A172 (cell line): ENCODE measurements at regions not wholly inside any gene's neighbourhood (a gene's known extent, or its start where the extent isn't known, plus 50 kb on each side); places are given as distances from the start of the nearest gene placed in this dataset.
"Not testable (repeated sequence)": the region's sequence is repeated elsewhere in the genome, so short reads cannot be mapped to it uniquely, and the experiment has no call there.

Experiments used
- DNase-seq: peaks from one replicate; pipeline ENCODE4 v3.0.0-alpha.2; 2015; ENCODE audit warnings: low spot score

DNA sequence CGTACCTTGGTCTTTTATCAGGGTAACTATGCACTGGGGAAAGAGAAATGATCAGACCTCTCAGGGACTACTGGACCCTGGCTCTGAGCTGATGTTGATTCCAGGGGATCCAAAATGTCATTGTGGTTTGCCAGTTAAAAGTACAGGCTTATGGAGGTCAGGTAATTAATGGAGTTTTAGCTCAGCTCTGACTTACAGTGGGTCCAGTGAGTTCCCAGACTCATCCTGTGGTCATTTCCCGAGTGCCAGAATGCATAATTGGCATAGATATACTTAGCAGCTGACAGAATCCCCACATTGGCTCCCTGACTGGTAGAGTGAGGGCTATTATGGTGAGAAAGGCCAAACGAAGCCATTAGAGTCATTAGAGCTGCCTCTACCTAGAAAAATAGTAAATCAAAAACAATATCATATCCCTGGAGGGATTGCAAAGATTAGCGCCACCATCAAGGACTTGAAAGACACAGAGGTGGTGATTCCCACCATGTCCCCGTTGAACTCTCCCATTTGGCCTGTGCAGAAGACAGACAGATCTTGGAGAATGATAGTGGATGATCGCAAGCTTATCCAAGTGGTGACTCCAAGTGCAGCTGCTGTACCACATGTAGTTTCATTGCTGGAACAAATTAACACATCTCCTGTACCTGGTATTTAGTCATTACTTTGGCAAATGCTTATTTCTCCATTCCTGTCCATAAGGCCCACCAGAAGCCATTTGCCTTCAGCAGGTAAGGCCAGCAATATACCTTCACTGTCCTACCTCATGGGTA lies 152.4 kb downstream of the THBS2 start:
- peak; percentile 75 for DNase-seq

DNA sequence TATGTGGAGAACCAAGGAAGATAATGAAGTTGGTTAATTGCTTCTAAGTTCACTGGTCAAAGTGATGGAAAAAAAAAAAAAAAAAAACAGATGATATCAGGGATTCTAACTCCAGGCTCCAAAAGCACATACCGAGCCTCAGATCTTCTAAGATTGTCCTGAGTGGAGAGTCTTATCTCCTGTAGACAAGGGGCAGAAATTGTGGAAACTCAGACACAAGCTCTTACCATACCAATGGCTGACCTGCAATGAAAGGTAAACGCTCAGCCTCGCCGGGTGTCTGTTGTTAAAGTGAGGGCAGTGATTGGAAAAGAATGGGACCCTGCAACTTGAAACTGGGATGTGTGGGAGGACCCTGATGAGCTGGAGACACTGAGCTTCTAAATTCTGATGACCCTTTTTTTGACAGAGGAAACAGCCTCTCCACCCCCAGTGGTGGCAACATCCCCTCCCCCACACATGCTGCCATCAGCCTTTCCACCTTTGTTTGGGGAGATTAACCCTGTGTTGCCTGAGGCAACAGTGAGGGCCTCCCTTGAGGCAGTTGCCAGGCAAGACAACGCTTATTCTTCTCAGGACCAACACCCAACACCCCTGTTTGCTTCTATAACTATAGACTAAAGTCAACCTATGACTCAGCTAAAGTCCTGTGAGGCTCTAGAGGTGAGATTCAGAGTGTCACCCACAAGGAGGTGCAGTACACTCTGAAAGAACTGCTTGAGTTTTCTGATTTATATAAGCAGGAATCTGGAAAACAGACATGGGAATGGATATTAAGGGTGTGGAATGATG lies 154.0 kb downstream of the THBS2 start:
- DNase-seq: peak; percentile 59

- peak; percentile 12 for DNase-seq
These were observed 155.0 kb downstream of the THBS2 start for GRCh38 chr6:169098651-169099050.

DNA sequence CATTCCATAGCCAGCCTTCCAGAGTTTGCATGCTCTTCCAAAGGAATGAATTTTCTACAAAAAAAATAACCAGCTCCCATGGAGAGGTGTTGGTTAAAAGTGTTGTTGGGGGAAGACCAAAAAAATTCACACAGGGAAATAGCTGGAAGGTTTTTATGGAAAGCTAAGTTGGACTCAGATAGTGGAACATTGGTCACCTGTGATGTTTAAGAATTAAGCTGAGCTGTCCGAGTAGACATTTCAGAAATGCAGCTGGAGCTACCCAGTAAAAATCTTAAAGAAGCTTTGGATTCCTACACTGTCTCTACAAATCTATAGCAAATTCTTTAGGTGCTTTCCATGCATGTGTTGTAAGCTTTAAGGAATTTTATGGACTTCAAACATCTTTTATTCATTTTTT lies 155.5 kb downstream of the THBS2 start:
- DNase-seq: peak; percentile 13

GRCh38 chr6:169097381-169097959 lies 156.2 kb downstream of the THBS2 start:
- DNase-seq: peak; percentile 94

DNA sequence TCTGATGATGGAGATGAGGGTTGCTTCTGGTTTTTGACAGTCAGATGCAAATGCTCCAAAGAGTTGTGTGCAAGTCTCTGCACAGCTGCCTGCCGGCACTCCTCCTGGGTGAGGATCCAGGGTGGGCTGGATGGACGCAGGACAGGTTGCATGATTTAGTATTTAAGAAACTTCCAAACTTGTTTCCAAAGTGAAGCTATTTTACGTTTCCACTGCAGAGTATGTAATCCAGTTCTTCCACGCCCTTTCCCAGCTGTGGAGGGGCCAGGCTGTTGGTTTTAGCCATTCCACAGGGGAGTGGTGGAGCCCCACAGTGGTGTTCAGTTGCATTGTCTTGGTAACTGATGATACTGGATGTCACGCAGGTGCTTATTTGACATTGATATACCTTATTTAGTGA lies 157.3 kb downstream of the THBS2 start:
- DNase-seq: no peak

GRCh38 chr6:169095153-169095552 lies 158.5 kb downstream of the THBS2 start:
- DNase-seq: no peak

DNA sequence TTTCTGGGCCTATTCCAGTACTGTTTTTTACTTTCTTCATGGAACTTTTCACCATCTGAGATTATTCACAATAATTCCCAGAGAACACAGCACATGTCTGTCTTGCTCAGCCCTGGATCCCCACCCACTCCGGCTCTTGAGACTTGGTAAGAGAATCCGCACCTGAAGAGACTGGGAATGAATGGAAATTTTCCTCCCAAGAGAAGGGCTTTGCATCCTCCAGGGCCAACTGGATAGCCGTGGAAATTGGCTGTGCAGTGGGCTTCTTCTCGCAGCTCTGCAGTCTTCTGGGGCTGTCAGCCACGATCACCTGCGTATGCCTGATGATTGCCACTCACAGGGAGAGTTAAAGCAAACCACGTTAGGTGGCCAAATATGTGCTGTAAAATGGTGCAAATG lies 159.1 kb downstream of the THBS2 start:
- DNase-seq: no peak

DNA sequence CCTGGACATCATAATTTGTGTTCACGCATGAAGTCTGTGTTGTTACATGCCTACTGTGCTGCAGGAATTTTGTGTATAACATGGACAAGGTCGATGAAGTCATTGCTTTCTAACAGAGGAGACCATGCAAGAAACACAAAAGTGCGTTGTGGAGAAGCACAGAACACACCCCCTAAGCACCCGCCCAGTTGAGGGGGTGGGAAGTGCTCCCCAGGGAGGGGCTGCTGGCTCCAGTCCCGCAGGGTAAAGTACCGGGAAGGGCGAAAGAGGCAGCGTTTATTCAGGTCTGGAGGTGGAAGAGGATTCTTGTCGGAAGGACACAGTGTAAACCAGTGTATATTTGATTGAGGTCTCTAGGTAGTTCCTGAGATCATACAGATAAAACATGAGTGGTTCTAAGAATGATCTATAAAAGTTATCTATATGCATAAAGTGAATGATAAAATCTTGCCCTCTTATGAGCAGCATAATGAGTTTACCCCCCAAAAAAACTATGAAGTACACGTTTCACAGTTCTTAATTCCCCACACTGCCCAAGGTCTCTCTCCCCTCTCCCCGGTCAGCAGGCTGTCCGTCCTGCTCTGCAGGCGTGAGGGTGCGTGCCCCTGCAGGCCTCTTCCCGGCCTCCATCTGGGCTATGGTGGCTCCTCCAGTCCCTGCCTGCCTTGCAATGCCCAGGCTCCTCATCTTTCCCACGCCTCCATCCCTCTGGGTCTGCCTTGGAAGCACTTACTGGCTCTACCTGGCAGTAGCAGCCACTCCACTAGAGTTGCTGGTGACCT lies 159.7 kb downstream of the THBS2 start:
- DNase-seq: no peak

DNA sequence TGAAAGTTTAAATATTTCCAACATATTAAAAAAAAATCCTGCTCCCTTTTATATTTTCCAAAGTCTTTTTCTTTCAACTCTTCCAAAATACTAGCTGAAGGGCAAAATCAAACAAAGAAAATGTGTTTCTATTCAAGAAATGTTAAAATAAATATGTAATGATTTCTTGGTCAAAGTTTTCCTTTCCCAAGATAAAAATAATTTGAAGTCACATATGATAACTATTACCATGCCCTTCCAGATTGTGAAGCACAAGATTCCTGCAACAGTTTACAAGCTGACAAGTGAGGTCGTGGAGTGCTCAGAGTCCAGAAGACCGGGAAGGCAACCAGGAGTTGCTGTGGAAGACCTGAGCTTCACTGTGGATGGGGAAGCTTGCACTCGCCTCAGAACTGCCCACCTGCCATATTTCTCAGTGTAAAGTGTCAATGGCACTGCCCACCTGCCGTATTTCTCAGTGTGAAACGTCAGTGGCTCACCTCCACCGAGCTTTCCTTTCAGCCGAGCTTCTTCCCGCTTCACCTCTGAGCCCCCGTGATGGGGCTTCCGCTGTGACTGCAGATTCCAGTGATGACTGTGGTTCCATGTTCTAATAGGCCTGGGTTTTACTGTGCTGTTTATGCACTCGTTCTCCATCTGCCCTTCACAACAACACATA lies 160.5 kb downstream of the THBS2 start:
- no peak for DNase-seq

DNA sequence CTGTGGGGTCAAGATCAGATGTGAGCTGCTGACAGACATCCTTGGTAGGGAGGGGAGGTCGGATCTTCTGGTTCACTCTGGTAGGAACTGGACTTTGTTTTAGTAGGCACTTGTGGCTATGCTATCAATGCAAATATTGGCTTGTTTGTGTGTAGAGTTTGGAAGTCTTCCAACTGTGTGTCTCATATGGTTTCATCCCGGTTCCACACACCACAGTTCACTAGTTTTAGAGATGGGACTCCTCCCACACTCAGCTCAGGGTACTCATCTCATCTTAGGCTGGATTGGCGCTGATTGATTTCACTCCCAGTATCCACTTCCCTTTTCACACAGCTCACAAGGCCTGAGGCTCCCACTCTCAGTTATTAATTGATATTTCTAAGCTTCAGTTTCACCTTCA lies 161.3 kb downstream of the THBS2 start:
- no peak for DNase-seq

DNA sequence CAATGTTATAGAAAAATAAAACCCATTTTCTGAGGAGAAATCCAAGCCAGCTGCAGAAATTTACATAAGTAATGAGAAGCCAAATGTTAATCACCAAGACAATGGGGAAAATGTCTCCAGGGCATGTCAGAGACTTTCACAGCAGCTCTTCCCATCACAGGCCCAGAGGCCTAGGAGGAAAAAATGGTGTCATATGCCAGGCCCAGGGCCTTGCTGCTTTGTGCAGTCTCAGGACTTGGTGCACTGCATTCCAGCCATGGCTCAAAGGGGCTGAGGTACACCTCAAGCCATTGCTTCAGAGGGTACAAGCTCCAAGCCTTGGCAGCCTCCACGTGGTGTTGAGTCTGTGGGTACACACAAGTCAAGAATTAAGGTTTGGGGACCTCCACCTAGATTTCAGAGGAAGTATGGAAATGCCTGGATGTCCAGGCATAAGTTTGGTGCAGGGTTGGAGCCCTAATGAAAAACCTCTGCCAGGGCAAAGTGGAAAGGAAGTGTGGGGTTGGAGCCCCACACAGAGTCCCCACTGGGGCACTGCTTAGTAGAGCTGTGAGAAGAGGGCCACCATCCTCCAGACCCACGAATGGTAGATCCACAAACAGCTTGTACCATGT lies 163.0 kb downstream of the THBS2 start:
- not testable (repeated sequence) for DNase-seq

DNA sequence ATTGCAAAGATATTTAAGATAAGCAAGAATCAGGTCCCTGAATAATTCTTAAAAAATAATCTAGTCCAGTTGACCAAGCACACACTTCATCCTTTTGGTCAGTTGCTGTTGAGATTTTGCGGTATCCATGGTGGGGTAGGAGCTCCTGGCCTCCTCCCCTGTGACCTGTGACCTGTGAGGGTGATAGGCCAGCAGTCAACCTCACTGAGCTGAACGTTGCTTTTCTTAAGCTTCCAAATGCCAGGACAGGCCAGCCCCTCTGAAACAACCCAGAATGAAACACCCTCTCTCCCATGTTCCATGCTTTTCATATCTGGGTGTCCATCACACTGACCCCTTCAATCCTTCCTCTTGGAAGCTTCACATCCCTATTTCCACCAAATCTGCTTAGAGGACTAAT lies 164.9 kb downstream of the THBS2 start:
- DNase-seq: no peak

- DNase-seq: no peak
These were observed 166.1 kb downstream of the THBS2 start for GRCh38 chr6:169087443-169088041.

DNA sequence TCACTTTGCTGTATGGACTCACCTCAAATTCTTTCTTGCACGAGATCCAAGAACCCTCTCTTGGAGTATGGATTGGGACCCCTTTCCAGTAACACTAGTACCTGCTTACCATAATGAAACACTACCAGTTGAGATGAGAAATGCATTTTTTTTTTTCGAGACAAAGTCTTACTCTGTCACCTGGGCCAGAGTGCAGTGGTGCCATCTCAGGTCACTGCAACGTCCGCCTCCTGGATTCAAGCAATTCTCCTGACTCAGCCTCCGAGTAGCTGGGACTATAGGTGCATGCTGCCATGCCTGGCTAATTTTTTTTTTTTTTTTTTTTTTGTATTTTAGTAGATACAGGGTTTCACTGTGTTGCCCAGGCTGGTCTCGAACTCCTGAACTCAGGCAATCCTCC lies 167.0 kb downstream of the THBS2 start:
- not testable (repeated sequence) for DNase-seq

DNA sequence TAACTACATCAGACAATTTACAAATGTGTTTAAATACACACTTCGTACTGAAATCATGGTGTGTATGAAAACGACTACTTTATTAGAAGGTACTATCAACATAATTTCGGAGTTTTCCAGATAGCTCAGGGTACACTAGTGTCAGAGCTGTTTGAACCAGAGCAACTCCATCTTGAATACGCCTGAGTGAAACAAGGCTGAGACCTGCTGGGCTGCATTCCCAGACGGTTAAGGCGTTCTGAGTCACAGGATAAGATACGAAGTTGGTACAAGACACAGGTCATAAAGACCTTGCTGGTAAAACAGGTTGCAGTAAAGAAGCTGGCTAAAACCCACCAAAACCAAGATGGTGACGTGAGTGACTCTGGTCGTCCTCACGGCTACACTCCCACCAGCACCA lies 167.6 kb downstream of the THBS2 start:
- no peak for DNase-seq

- DNase-seq: no peak
These were observed 168.2 kb downstream of the THBS2 start for GRCh38 chr6:169085466-169085865.

GRCh38 chr6:169084557-169084956 lies 169.1 kb downstream of the THBS2 start:
- not testable (repeated sequence) for DNase-seq

DNA sequence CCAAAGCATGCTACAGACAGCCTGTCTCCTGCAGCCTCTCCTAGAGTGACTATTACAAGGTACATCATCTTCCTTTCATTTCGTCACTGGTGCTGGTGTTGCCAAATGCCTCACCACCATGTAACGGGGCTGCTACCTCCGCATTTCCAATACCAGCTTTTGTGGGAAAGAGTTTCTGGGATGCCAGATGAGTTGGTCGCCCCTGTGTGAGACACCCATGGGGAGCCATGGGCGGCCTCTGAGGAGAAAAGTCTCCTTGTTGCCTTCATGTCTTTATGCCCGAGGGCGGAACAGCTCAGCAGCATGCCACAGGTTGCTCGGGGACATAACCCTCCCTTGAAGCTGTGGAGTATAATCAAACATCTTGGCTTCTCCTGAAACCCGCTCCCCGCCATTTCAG lies 169.6 kb downstream of the THBS2 start:
- DNase-seq: no peak

GRCh38 chr6:169083508-169083874 lies 170.2 kb downstream of the THBS2 start:
- no peak for DNase-seq
